ENCODE measurements at regions not wholly inside any gene's neighbourhood (a gene's known extent, or its start where the extent isn't known, plus 50 kb on each side); places are given as distances from the start of the nearest gene placed in this dataset.

DNA sequence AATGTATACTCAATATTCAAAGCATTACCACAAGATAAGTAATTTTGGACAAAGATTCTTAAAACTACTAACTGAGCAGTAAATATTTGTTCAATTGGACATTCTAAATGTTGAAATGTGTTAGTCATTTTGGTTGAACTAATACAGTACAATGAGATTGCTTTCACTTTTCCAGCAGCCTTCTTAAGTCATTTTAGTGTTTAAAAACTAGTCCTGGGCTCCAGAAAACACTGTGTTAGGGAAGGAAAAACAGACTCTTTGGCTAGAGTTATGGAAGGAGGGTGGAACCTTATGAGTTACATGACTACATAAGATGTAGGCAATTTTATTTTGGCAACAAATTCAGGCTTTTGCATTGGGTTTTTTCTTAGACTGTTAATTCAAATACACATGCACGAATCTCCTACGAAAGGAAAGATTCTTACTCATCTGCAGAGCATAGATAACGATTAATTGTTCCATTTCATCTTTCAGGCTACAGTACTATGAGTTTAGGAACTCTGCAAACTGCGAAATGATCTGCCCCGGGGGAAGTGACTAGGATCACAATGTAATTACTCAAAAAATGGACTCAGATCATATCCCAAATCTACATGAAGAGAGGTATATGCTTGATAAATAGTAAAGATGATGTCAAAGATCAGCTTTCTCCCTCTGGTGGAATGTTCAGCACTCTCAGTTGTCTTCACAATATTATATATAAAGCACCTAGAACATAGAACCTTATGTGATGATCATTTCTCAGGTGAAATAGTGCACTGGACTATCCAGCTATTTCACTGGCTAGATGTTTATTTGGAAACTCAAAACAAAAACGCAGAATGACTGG, 492.8 kb upstream of the MDFIC2 start:
- Histone ChIP-seq H3K4me3 (no peak overlapping the region), H3K9me3 (no peaks in the 10 kb centered on the region), H3K27ac (no peak overlapping the region), H3K4me2 (no peak overlapping the region), H3K4me1 (peaks cover 14% of the 10 kb centered on the region; the same call in 1 of the 3 replicates)
- CTCF ChIA-PET, result no interaction called here
- DNase-seq (ENCODE audit: low read depth in 1 of 2, low spot score in 1 of 2) (no peak), ATAC-seq (no peak; a peak in 1 of 6 replicates), FAIRE-seq (no peak)
- POLR2A ChIA-PET, result no interaction called here
- TF ChIP-seq ZNF302 (CRISPR knock-in tag; IDR thresholded peaks at IDR 0.05) (no peak), FOSB (CRISPR knock-in tag; IDR thresholded peaks at IDR 0.05) (no peak), CHD4 (IDR thresholded peaks at IDR 0.05; ENCODE audit: borderline replicate concordance) (no peak), KDM1A (IDR thresholded peaks at IDR 0.05; ENCODE audit: low read depth) (no peak), GATA3 (IDR thresholded peaks at IDR 0.05; ENCODE audit: borderline replicate concordance) (no peak), RARB (CRISPR knock-in tag; IDR thresholded peaks at IDR 0.05) (no peak), RFX5 (IDR thresholded peaks at IDR 0.05) (no peak), HOXA7 (CRISPR knock-in tag; IDR thresholded peaks at IDR 0.05) (no peak), RCOR1 (IDR thresholded peaks at IDR 0.05; ENCODE audit: low read depth, low read length) (no peak)
- TF ChIP-seq, protein P1, sequence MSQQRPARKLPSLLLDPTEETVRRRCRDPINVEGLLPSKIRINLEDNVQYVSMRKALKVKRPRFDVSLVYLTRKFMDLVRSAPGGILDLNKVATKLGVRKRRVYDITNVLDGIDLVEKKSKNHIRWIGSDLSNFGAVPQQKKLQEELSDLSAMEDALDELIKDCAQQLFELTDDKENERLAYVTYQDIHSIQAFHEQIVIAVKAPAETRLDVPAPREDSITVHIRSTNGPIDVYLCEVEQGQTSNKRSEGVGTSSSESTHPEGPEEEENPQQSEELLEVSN (IDR thresholded peaks at IDR 0.05; ENCODE audit: borderline replicate concordance, low read depth), result no peak
- TF ChIP-seq, protein P2, sequence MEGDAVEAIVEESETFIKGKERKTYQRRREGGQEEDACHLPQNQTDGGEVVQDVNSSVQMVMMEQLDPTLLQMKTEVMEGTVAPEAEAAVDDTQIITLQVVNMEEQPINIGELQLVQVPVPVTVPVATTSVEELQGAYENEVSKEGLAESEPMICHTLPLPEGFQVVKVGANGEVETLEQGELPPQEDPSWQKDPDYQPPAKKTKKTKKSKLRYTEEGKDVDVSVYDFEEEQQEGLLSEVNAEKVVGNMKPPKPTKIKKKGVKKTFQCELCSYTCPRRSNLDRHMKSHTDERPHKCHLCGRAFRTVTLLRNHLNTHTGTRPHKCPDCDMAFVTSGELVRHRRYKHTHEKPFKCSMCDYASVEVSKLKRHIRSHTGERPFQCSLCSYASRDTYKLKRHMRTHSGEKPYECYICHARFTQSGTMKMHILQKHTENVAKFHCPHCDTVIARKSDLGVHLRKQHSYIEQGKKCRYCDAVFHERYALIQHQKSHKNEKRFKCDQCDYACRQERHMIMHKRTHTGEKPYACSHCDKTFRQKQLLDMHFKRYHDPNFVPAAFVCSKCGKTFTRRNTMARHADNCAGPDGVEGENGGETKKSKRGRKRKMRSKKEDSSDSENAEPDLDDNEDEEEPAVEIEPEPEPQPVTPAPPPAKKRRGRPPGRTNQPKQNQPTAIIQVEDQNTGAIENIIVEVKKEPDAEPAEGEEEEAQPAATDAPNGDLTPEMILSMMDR (IDR thresholded peaks at IDR 0.05), result no peak
- 63% methylated on average over 6 of the region's 6 CpGs for WGBS (ENCODE audit: missing lambda C conversion rate)

DNA sequence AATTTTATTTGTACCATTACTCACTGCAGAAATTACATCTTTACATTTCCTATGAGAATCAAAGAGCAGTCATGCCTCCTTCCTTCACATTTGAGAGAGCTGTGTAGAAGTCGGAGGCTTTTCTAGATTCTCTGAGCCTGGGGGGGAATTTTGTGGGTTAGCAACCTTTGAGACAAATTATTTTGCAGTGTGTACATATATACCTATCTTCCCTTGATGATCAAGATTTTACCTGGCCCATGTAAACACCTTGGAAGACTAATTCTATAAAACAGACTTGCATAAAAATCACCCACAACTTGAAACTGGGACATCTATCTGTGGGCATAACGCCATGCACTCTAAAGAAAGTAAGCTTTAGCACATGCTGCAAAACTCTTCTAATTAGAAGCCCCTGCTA, 491.5 kb upstream of the MDFIC2 start:
- Histone ChIP-seq H3K4me1 (peaks cover 14% of the 10 kb centered on the region; the same call in 1 of the 3 replicates), H3K9me3 (no peaks in the 10 kb centered on the region), H3K27ac (no peak overlapping the region), H3K4me3 (no peak overlapping the region), H3K4me2 (peak overlapping the region; percentile 17; the same call in 1 of the 3 replicates)
- CTCF ChIA-PET, result no interaction called here
- ATAC-seq (no peak), DNase-seq (ENCODE audit: low read depth in 1 of 2, low spot score in 1 of 2) (no peak), FAIRE-seq (no peak)
- POLR2A ChIA-PET, result no interaction called here
- TF ChIP-seq PHF8 (IDR thresholded peaks at IDR 0.05; ENCODE audit: borderline replicate concordance, low read depth) (no peak), HOXA7 (CRISPR knock-in tag; IDR thresholded peaks at IDR 0.05) (no peak), CHD4 (IDR thresholded peaks at IDR 0.05; ENCODE audit: borderline replicate concordance) (no peak), NPAS2 (CRISPR knock-in tag; IDR thresholded peaks at IDR 0.05; ENCODE audit: borderline replicate concordance) (no peak), EHMT2 (IDR thresholded peaks at IDR 0.05; ENCODE audit: low read depth) (no peak), RNF2 (IDR thresholded peaks at IDR 0.05; ENCODE audit: borderline replicate concordance, low read depth) (no peak), POLR2A (IDR thresholded peaks at IDR 0.05; ENCODE audit: low read length) (no peak), TP53 (CRISPR knock-in tag; IDR thresholded peaks at IDR 0.05) (no peak), KDM5A (IDR thresholded peaks at IDR 0.05) (no peak), FOSB (CRISPR knock-in tag; IDR thresholded peaks at IDR 0.05) (no peak), CHD2 (IDR thresholded peaks at IDR 0.05; ENCODE audit: low read length, partially characterized antibody) (no peak), HDAC2 (IDR thresholded peaks at IDR 0.05) (no peak), TFCP2L1 (CRISPR knock-in tag; IDR thresholded peaks at IDR 0.05) (no peak), RAD21 (conservative IDR thresholded peaks at IDR 0.05 in 1 of 2, IDR thresholded peaks at IDR 0.05 in 1 of 2) (no peak), SMC3 (IDR thresholded peaks at IDR 0.05) (no peak), FOXS1 (CRISPR knock-in tag; IDR thresholded peaks at IDR 0.05) (no peak), CBX8 (IDR thresholded peaks at IDR 0.05) (no peak)
- TF ChIP-seq, protein P3, sequence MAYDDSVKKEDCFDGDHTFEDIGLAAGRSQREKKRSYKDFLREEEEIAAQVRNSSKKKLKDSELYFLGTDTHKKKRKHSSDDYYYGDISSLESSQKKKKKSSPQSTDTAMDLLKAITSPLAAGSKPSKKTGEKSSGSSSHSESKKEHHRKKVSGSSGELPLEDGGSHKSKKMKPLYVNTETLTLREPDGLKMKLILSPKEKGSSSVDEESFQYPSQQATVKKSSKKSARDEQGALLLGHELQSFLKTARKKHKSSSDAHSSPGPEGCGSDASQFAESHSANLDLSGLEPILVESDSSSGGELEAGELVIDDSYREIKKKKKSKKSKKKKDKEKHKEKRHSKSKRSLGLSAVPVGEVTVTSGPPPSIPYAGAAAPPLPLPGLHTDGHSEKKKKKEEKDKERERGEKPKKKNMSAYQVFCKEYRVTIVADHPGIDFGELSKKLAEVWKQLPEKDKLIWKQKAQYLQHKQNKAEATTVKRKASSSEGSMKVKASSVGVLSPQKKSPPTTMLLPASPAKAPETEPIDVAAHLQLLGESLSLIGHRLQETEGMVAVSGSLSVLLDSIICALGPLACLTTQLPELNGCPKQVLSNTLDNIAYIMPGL (CRISPR knock-in tag; IDR thresholded peaks at IDR 0.05; ENCODE audit: borderline replicate concordance), result no peak
- TF ChIP-seq, protein P4, sequence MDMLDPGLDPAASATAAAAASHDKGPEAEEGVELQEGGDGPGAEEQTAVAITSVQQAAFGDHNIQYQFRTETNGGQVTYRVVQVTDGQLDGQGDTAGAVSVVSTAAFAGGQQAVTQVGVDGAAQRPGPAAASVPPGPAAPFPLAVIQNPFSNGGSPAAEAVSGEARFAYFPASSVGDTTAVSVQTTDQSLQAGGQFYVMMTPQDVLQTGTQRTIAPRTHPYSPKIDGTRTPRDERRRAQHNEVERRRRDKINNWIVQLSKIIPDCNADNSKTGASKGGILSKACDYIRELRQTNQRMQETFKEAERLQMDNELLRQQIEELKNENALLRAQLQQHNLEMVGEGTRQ (IDR thresholded peaks at IDR 0.05), result no peak
- WGBS (ENCODE audit: missing lambda C conversion rate), result 62% methylated on average over 2 of the region's 2 CpGs

Data from A549 (cell line).